HG03103 (cell line): ENCODE measurements at regions not wholly inside any gene's neighbourhood (a gene's known extent, or its start where the extent isn't known, plus 50 kb on each side); places are given as distances from the start of the nearest gene placed in this dataset.

Source experiments
- ATAC-seq: cut with Tn5 transposase; IDR thresholded peaks from one replicate; pipeline ENCODE4 v1.9.1; 2021; ENCODE audit warnings: low read depth; ENCODE audit not compliant: unreplicated experiment

DNA sequence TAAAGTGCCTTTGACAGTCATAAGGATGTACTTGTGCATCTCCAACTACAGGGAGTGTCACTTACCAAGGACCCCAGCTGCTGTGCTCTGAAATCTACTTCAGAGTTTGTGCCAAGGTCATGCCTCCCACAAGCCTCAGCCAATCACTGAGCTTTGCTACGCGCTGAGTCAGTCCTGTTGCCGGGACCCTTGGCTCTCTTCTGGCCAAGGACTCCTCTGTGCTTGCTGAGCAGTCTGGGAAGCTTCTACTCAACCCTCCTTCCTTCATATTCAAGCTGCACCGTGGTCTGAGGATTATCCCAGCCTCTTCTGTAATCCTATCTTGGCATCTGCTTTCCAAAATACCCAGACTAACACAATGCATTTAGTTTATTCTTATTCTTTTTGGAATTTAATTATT lies 398.9 kb upstream of the FANCL start:
- ATAC-seq: no peak

GRCh38 chr2:58638256-58638805 lies 397.2 kb upstream of the FANCL start:
- no peak for ATAC-seq

- ATAC-seq: no peak
These were observed 395.7 kb upstream of the FANCL start for GRCh38 chr2:58636872-58637271.

DNA sequence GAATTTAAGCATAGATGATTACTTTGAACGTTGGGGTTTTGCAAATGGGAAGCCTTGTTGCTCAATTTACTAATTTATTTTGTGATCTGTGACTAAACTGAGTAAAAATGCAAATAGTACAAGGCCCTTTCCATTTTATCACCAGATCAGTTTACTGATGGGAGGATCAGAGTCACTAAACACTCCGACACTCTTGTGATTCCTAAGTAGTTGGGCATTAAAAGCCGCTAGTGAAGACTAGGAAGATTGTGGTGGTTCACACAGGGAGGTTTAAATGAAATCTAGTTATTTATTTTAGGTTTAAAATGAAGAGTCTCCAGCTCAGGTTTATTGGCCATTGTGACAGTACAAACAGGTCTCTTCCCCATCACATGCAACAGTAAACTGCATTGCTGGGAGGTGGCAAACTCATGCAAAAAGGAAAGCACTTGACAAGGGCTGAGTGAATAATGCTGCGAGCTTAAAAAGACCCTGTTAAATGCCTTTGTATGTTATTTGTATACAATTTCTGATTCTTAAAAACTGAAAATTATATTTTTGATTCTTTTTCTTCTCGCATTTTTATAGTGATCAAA lies 394.8 kb upstream of the FANCL start:
- ATAC-seq: no peak

DNA sequence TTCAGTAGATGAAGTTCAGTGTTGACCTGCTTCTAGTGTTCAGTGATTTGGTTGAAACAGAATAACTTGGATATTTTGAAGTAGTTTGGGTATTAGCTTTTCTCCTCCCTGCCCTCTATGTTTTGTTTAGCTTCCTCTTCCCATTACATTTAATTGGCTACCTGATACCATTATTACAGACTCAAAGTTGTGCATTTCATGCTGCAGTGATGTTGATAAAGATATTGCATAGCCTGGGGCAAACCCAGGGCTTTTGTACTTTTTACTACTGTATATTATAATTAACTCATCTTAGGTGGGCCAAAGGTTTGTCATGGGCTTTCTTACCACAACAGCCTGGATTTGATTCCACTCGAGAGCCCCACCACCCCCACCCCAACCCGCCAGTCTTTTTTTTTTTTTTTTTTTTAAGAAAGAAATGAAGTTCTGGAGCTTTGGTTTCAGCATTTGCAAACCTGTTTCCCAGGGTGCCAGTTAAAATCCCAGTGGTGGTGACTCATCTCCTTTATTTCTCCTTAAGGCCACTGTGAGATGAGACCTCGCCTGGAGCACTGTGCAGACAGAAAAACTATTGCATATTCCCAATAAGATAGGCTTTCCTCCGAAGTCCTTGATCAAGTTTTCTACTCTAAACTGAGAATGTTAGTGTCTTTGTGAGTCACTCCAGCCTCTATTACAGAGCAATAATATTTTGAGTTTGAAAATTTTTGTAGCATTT lies 393.7 kb upstream of the FANCL start:
- ATAC-seq: no peak

DNA sequence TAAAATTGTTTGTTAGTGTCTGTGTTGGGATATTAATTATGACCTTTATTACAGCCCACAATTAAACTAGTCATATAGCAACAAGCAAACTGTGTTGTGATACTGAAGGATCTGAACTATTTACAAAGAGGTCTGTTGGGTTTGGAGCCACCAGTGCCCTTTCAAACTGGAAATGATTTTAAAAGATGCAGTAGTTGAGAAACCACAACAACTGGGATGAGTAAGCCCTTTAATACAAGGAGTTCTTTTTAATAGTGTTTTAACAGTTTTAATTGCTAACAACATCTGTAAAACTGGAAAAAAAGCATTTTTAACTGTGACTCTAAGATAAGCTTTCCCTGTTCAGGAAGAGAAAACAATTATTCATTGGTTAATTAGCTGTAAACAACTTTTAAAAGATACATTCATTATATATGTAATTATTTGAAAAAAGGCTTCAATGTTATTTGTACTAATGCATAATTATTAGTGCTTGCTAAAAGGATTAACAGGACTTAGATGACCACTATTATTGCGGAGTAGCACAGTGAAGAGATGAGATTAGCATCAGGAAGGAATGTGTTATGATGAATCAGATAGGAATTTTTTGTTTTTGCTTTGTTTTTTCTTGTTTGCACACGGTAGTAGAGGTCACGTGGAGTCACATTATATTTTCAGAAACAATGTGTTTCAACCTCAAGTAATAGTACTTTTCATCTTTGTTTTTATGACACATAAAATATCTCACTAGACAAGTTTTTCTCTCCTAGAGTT lies 392.7 kb upstream of the FANCL start:
- no peak for ATAC-seq

- ATAC-seq: no peak
These were observed 390.9 kb upstream of the FANCL start for GRCh38 chr2:58631986-58632385.

GRCh38 chr2:58629545-58630119 lies 388.5 kb upstream of the FANCL start:
- ATAC-seq: no peak

- no peak for ATAC-seq
These were observed 379.8 kb upstream of the FANCL start for GRCh38 chr2:58620896-58621295.

DNA sequence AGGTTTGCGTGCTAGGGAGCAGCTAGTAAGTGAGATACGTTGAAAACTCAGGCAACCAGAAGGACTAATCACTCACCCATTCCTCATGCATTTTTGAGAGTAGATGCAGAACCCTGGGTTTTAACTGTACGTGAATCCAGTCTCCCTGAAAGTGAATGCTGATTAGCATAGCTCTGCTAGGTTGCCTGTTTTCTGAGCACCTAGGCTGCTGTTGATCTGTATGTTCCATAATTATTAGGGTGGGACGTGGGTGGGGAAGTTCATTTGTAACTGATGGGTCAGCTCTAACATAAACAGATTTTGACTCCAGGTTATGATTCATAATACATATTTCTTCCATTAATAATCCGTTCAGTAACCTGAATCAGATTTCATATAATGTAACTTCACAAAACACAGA lies 379.0 kb upstream of the FANCL start:
- no peak for ATAC-seq

GRCh38 chr2:58616961-58617360 lies 375.8 kb upstream of the FANCL start:
- ATAC-seq: no peak

DNA sequence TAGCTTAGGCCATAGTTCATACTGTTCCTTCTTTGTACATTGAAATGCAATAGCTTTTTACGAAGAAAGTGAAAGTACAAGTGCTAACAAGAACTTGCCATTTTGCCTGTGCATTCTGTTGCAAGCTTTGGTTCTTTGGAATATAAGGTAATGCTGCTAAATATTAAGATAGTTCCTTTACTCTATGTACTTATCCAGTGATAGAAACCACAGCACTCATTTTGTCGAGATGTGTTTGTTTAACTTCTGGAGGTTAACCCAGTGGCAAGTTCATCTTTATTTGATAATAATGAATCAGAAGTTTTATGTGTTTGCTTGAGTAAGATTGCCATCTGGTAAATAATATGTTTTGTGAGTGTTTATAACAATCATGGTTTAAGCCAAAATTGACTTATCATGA lies 373.1 kb upstream of the FANCL start:
- ATAC-seq: no peak

- ATAC-seq: no peak
These were observed 371.8 kb upstream of the FANCL start for GRCh38 chr2:58612973-58613372.

- no peak for ATAC-seq
These were observed 368.2 kb upstream of the FANCL start for GRCh38 chr2:58609326-58609725.

DNA sequence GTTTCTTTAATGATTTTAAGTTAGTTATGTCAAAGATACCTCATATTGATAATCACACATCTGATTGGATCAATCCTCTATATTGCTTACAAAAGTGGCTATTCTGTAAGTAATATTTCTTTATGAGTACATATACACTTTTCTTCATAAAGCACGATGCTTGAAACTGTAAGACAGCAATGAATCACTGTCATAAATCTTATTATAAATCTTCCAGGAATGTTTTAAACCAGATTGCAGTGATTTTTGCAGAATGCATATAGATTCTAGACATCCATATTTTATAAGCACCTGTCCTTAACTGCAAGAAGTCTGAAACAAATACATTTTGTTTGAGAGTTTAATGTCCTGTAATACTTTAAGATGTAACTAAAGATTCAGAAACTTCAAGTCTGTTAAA lies 367.0 kb upstream of the FANCL start:
- ATAC-seq: no peak

DNA sequence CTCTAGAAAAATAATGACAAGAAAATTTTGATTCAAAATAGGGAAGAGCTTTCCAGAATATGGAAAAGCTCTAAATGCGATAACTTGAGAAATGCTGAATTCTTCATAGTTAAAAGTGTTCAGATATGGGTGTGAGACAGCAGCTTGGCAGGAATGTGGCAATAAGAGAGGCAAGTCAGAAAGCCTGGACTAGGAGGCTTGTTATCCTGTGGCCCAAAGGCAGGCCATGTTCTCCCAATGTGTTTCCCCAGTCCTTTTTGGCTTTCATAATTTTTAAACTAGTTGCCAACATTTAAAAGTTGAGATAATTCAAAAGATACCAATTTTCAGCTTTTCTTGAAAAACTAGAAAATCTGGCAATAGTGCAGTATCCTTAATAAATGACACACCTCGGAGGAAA lies 366.3 kb upstream of the FANCL start:
- no peak for ATAC-seq

GRCh38 chr2:58606799-58607198 lies 365.7 kb upstream of the FANCL start:
- ATAC-seq: no peak

GRCh38 chr2:58604096-58604495 lies 363.0 kb upstream of the FANCL start:
- no peak for ATAC-seq

GRCh38 chr2:58601017-58601416 lies 359.9 kb upstream of the FANCL start:
- no peak for ATAC-seq

GRCh38 chr2:58598171-58598570 lies 357.0 kb upstream of the FANCL start:
- ATAC-seq: no peak

DNA sequence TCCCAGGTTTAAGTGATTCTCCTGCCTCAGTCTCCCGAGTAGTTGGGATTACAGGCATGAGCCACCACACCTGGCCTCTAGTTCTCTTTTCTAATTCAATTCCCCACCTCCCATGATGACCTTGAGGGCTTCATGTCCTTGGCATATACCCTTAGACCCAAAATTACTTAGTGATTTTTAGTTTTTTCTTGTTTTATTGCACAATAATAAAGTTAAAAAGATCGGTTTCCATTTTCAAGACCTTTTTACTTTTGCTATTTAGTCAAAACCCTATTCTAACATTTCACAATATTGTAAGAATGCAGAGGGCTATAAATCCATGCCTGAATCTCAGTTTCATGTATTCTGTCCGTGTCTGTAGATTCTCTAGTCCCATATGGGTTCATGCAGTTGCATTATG lies 354.6 kb upstream of the FANCL start:
- ATAC-seq: no peak
